ENCODE measurements at regions not wholly inside any gene's neighbourhood (a gene's known extent, or its start where the extent isn't known, plus 50 kb on each side); places are given as distances from the start of the nearest gene placed in this dataset.

- TF ChIP-seq, protein P1, sequence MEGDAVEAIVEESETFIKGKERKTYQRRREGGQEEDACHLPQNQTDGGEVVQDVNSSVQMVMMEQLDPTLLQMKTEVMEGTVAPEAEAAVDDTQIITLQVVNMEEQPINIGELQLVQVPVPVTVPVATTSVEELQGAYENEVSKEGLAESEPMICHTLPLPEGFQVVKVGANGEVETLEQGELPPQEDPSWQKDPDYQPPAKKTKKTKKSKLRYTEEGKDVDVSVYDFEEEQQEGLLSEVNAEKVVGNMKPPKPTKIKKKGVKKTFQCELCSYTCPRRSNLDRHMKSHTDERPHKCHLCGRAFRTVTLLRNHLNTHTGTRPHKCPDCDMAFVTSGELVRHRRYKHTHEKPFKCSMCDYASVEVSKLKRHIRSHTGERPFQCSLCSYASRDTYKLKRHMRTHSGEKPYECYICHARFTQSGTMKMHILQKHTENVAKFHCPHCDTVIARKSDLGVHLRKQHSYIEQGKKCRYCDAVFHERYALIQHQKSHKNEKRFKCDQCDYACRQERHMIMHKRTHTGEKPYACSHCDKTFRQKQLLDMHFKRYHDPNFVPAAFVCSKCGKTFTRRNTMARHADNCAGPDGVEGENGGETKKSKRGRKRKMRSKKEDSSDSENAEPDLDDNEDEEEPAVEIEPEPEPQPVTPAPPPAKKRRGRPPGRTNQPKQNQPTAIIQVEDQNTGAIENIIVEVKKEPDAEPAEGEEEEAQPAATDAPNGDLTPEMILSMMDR (IDR thresholded peaks at IDR 0.05) = no peak
- TF ChIP-seq ZFX (IDR thresholded peaks at IDR 0.05; ENCODE audit: borderline replicate concordance) = no peak
Observed at GRCh38 chr2:189362283-189362682, 79.0 kb upstream of the WDR75 start.

Data from 22Rv1 (cell line).